ENCODE measurements at regions not wholly inside any gene's neighbourhood (a gene's known extent, or its start where the extent isn't known, plus 50 kb on each side); places are given as distances from the start of the nearest gene placed in this dataset.

DNA sequence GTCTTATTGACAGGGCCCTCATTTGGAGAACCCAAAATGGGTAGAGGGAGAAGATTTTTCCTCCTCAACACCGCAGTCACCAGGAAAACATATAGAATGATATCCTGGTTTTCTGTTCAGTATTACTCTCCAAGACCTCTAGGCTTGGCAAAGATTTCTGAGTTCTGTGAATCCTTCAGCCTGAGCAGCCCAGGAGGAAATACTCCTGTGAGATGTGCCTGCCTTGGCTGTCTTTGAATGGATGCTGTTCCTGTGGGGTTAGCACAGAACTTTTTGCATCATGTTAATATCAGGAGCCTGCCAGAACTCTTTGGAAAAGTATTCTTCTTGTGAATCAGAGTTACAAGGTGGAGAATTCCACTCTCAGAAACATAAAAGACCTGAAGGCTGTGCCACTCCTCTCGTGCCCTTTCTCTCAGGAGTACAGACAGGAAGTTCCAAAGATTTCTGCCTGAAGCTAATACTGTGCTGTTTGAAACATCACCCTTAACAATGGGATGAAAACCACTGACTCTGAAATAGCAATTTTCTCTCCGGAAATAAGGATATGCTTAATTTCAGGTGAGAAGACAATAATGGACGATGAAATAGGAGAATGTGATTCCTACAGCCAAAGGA lies 520.1 kb upstream of the NBEA start:
- no peaks in the 10 kb centered on the region for H3K27me3 ChIP-seq (replicated peaks in 1 of 7)
- no peaks in the 10 kb centered on the region for H3K4me1 ChIP-seq
- TF ChIP-seq, protein P1, sequence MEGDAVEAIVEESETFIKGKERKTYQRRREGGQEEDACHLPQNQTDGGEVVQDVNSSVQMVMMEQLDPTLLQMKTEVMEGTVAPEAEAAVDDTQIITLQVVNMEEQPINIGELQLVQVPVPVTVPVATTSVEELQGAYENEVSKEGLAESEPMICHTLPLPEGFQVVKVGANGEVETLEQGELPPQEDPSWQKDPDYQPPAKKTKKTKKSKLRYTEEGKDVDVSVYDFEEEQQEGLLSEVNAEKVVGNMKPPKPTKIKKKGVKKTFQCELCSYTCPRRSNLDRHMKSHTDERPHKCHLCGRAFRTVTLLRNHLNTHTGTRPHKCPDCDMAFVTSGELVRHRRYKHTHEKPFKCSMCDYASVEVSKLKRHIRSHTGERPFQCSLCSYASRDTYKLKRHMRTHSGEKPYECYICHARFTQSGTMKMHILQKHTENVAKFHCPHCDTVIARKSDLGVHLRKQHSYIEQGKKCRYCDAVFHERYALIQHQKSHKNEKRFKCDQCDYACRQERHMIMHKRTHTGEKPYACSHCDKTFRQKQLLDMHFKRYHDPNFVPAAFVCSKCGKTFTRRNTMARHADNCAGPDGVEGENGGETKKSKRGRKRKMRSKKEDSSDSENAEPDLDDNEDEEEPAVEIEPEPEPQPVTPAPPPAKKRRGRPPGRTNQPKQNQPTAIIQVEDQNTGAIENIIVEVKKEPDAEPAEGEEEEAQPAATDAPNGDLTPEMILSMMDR (IDR thresholded peaks at IDR 0.05 in 8 of 11, conservative IDR thresholded peaks at IDR 0.05 in 3 of 11): no peak
- TF ChIP-seq POLR2AphosphoS5 (IDR thresholded peaks at IDR 0.05) (no peak), POLR2A (IDR thresholded peaks at IDR 0.05) (no peak)
- 59 to 72% (median 68%) methylated on average over 4 of the region's 4 CpGs for WGBS, 5 donors
- intact Hi-C loops (cut with DNase I; ENCODE audit: low total_unique reads): no loop called here
- DNase-seq: no peak
- no peak overlapping the region for H3K4me3 ChIP-seq
- no peak overlapping the region for H3K27ac ChIP-seq
- no peaks in the 10 kb centered on the region for H3K9me3 ChIP-seq
- no peaks in the 10 kb centered on the region for H3K36me3 ChIP-seq

- Histone ChIP-seq H3K4me1 (no peaks in the 10 kb centered on the region), H3K27me3 (replicated peaks in 1 of 7) (no peaks in the 10 kb centered on the region), H3K4me3 (no peak overlapping the region), H3K9me3 (no peaks in the 10 kb centered on the region), H3K27ac (no peak overlapping the region), H3K36me3 (no peaks in the 10 kb centered on the region)
- intact Hi-C loops (cut with DNase I; ENCODE audit: low total_unique reads): no loop called here
- DNase-seq: no peak
- TF ChIP-seq, protein P1 (IDR thresholded peaks at IDR 0.05 in 8 of 11, conservative IDR thresholded peaks at IDR 0.05 in 3 of 11): no peak
- no peak for TF ChIP-seq POLR2AphosphoS5 (IDR thresholded peaks at IDR 0.05)
- TF ChIP-seq POLR2A (IDR thresholded peaks at IDR 0.05): no peak
- WGBS, 5 donors: 85 to 94% (median 91%) methylated on average over 6 of the region's 6 CpGs
Measured at GRCh38 chr13:34422956-34423355, 519.1 kb upstream of the NBEA start.

GRCh38 chr13:34425327-34425949 lies 516.6 kb upstream of the NBEA start:
- H3K27ac ChIP-seq: no peak overlapping the region
- intact Hi-C loops (cut with DNase I; ENCODE audit: low total_unique reads): no loop called here
- no peaks in the 10 kb centered on the region for H3K36me3 ChIP-seq
- 71 to 82% (median 74%) methylated on average over 6 of the region's 6 CpGs for WGBS, 5 donors
- H3K9me3 ChIP-seq: no peaks in the 10 kb centered on the region
- TF ChIP-seq POLR2AphosphoS5 (IDR thresholded peaks at IDR 0.05) (no peak), POLR2A (IDR thresholded peaks at IDR 0.05) (no peak)
- TF ChIP-seq, protein P1 (IDR thresholded peaks at IDR 0.05 in 8 of 11, conservative IDR thresholded peaks at IDR 0.05 in 3 of 11): no peak
- no peak overlapping the region for H3K4me3 ChIP-seq
- H3K4me1 ChIP-seq: no peaks in the 10 kb centered on the region
- DNase-seq: no peak
- no peaks in the 10 kb centered on the region for H3K27me3 ChIP-seq (replicated peaks in 1 of 7)

DNA sequence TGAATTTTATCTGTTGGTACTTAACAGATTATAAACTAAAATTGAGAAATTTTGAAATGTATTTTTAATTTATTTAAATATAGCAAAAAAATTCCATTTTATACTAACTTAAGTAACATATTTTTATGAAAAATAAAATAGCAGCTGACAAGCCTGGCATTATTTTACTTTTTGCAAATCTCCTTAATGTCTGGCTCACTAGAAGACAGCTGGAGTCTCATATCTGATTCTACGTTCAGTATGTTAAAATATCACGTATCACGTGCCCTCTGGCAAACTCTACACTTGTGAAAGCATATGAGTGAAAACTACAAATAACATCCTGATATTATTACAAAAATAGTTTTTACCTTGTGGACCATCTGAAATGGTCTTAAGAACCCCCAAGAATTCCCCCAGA lies 513.2 kb upstream of the NBEA start:
- Histone ChIP-seq H3K4me3 (no peak overlapping the region), H3K4me1 (no peaks in the 10 kb centered on the region), H3K27ac (no peak overlapping the region), H3K36me3 (no peaks in the 10 kb centered on the region), H3K9me3 (peaks cover 0 to 3% (median 0%) of the 10 kb centered on the region in 8 donors), H3K27me3 (replicated peaks in 1 of 7) (no peaks in the 10 kb centered on the region)
- DNase-seq: no peak
- 89 to 96% (median 94%) methylated on average over 3 of the region's 3 CpGs for WGBS, 5 donors
- intact Hi-C loops (cut with DNase I; ENCODE audit: low total_unique reads): no loop called here
- no peak for TF ChIP-seq POLR2AphosphoS5 (IDR thresholded peaks at IDR 0.05)
- TF ChIP-seq, protein P1 (IDR thresholded peaks at IDR 0.05 in 8 of 11, conservative IDR thresholded peaks at IDR 0.05 in 3 of 11): no peak
- TF ChIP-seq POLR2A (IDR thresholded peaks at IDR 0.05): no peak

Measured in spleen (tissue), 11 donors.